ENCODE measurements at regions not wholly inside any gene's neighbourhood (a gene's known extent, or its start where the extent isn't known, plus 50 kb on each side); places are given as distances from the start of the nearest gene placed in this dataset.

GRCh38 chr11:112634995-112635737, 326.1 kb upstream of the NCAM1 start:
- no peak for DNase-seq (ENCODE audit: low spot score)
- TF ChIP-seq CTCF (IDR thresholded peaks at IDR 0.05), result no peak
- Mint-ChIP-seq H3K27me3 (ENCODE audit: low read depth) (no peaks in the 10 kb centered on the region), H3K27ac (ENCODE audit: unreplicated experiment) (no peak overlapping the region), H3K9me3 (ENCODE audit: low read depth) (peaks cover 13% of the 10 kb centered on the region), H3K4me3 (ENCODE audit: unreplicated experiment) (no peak overlapping the region), H3K4me1 (ENCODE audit: low read depth) (peaks cover 19% of the 10 kb centered on the region), H3K36me3 (ENCODE audit: low read depth) (peaks cover 4% of the 10 kb centered on the region)

DNA sequence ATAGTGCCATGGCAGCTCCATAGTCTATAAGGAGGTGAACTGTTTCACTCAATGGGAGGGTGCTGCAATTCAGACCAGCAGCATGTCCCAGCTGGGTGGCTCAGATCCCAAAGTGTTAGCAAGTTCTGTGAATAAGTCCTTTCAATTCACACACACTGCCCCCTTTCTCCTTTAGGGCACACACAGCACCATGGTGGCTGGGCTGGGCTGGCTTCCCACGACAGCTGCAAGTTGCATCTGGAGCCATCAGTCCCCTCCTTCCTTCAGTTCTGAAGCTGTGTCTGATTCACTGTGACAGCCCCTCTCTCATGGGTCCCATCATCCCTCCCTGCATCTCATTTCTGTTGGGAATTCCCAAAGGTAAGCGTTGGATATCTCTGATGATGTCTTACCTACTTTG, 324.1 kb upstream of the NCAM1 start:
- Mint-ChIP-seq H3K27me3 (ENCODE audit: low read depth) (no peaks in the 10 kb centered on the region), H3K4me1 (ENCODE audit: low read depth) (peaks cover 19% of the 10 kb centered on the region), H3K9me3 (ENCODE audit: low read depth) (peaks cover 30% of the 10 kb centered on the region), H3K4me3 (ENCODE audit: unreplicated experiment) (no peak overlapping the region), H3K27ac (ENCODE audit: unreplicated experiment) (no peak overlapping the region), H3K36me3 (ENCODE audit: low read depth) (peaks cover 8% of the 10 kb centered on the region)
- no peak for TF ChIP-seq CTCF (IDR thresholded peaks at IDR 0.05)
- DNase-seq (ENCODE audit: low spot score), result no peak

DNA sequence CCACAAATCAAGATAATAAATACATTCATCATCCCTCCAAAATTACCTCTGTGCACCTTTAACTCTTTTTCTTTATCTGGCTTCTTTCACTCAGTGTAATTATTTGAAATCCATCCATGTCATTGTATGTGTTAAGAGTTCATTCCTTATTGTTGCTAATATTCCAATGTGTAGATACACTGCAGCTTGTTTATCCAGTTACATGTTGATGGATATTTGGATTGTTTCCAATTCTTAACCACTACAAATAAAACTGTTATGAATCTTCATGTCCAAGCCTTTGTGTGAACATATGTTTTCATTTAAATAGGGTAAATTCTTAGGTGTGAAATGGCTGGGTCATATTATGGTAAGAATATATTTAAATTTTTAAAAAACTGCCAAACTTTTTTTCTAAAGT, 323.3 kb upstream of the NCAM1 start:
- Mint-ChIP-seq H3K4me3 (ENCODE audit: unreplicated experiment) (no peak overlapping the region), H3K27me3 (ENCODE audit: low read depth) (no peaks in the 10 kb centered on the region), H3K9me3 (ENCODE audit: low read depth) (peaks cover 36% of the 10 kb centered on the region), H3K4me1 (ENCODE audit: low read depth) (peaks cover 14% of the 10 kb centered on the region), H3K36me3 (ENCODE audit: low read depth) (peaks cover 8% of the 10 kb centered on the region), H3K27ac (ENCODE audit: unreplicated experiment) (no peak overlapping the region)
- no peak for TF ChIP-seq CTCF (IDR thresholded peaks at IDR 0.05)
- DNase-seq (ENCODE audit: low spot score), result no peak

- TF ChIP-seq CTCF (IDR thresholded peaks at IDR 0.05), result no peak
- H3K27ac Mint-ChIP-seq (ENCODE audit: unreplicated experiment), result no peak overlapping the region
- no peak overlapping the region for H3K4me3 Mint-ChIP-seq (ENCODE audit: unreplicated experiment)
- H3K36me3 Mint-ChIP-seq (ENCODE audit: low read depth), result peaks cover 11% of the 10 kb centered on the region
- no peak for DNase-seq (ENCODE audit: low spot score)
- H3K4me1 Mint-ChIP-seq (ENCODE audit: low read depth), result peaks cover 11% of the 10 kb centered on the region
- no peaks in the 10 kb centered on the region for H3K27me3 Mint-ChIP-seq (ENCODE audit: low read depth)
- peaks cover 42% of the 10 kb centered on the region for H3K9me3 Mint-ChIP-seq (ENCODE audit: low read depth)
Observed at GRCh38 chr11:112639469-112639868, 321.8 kb upstream of the NCAM1 start.

- Mint-ChIP-seq H3K4me3 (ENCODE audit: unreplicated experiment) (no peak overlapping the region), H3K4me1 (ENCODE audit: low read depth) (no peaks in the 10 kb centered on the region), H3K36me3 (ENCODE audit: low read depth) (peaks cover 11% of the 10 kb centered on the region), H3K27me3 (ENCODE audit: low read depth) (peaks cover 4% of the 10 kb centered on the region), H3K9me3 (ENCODE audit: low read depth) (peaks cover 42% of the 10 kb centered on the region), H3K27ac (ENCODE audit: unreplicated experiment) (no peak overlapping the region)
- no peak for TF ChIP-seq CTCF (IDR thresholded peaks at IDR 0.05)
- no peak for DNase-seq (ENCODE audit: low spot score)
Observed at GRCh38 chr11:112643416-112643815, 317.8 kb upstream of the NCAM1 start.

All from chondrocyte (in vitro differentiated cells).